MCF 10A (cell line): ENCODE measurements at regions not wholly inside any gene's neighbourhood (a gene's known extent, or its start where the extent isn't known, plus 50 kb on each side); places are given as distances from the start of the nearest gene placed in this dataset.

Source experiments
- BruUV-seq: library from RNA; stranded (reverse); fragments of 400-500 nt; replicated peaks from 2 replicates; lab custom pipeline; 2021; lab: Mats Ljungman, UMichigan
- CTCF ChIA-PET: fragments of 300-600 bp; sonication (Branson Sonifier 250); formaldehyde crosslinking; extraction: SDS; loops from one replicate; lab custom pipeline; 2021; ENCODE audit warnings: antibody characterized with exemption, inconsistent platforms; lab: Yijun Ruan, JAX
- POLR2A ChIA-PET: fragments of 300-600, 350-650 bp; sonication (Branson Sonifier 250); formaldehyde crosslinking; extraction: SDS; loops from one replicate; lab custom pipeline; 2020; ENCODE audit warnings: antibody characterized with exemption, inconsistent platforms; lab: Yijun Ruan, JAX
- DNase-seq: peaks from one replicate; pipeline ENCODE4 v3.0.0-alpha.2; 2018; ENCODE audit not compliant: unreplicated experiment
- H3K27ac Mint-ChIP-seq: one replicate; pipeline ENCODE4 v1.8.0; 2022; ENCODE audit warnings: mild to moderate bottlenecking, low read depth, mixed read lengths; ENCODE audit not compliant: unreplicated experiment
- H3K27me3 Mint-ChIP-seq: one replicate; pipeline ENCODE4 v1.8.0; 2022; ENCODE audit warnings: mixed read lengths; ENCODE audit not compliant: insufficient read depth, unreplicated experiment
- H3K36me3 Mint-ChIP-seq: one replicate; pipeline ENCODE4 v1.8.0; 2022; ENCODE audit warnings: mild to moderate bottlenecking, moderate library complexity, mixed read lengths; ENCODE audit not compliant: insufficient read depth, unreplicated experiment
- H3K4me1 Mint-ChIP-seq: one replicate; pipeline ENCODE4 v1.8.0; 2022; ENCODE audit warnings: mixed read lengths; ENCODE audit not compliant: insufficient read depth, unreplicated experiment
- H3K4me3 Mint-ChIP-seq: one replicate; pipeline ENCODE4 v1.8.0; 2022; ENCODE audit warnings: mild to moderate bottlenecking, moderate library complexity, mixed read lengths; ENCODE audit not compliant: unreplicated experiment
- H3K9me3 Mint-ChIP-seq: one replicate; pipeline ENCODE4 v1.8.0; 2022; ENCODE audit warnings: mixed read lengths; ENCODE audit not compliant: unreplicated experiment
- intact Hi-C: fragments of 100-400 bp; cut with micrococcal nuclease; formaldehyde crosslinking; loops from 2 replicates; pipeline ENCODE4 v1.14.1; 2022
- TF ChIP-seq, protein P1 (sequence below): fragments of 200-600 bp; IDR thresholded peaks from one replicate; pipeline ENCODE4 v1.8.0; 2022; ENCODE audit warnings: antibody characterized with exemption, mild to moderate bottlenecking; ENCODE audit not compliant: unreplicated experiment

- Mint-ChIP-seq H3K4me3 (no peak overlapping the region), H3K27me3 (no peaks in the 10 kb centered on the region), H3K4me1 (peaks cover 14% of the 10 kb centered on the region), H3K27ac (no peak overlapping the region), H3K36me3 (no peaks in the 10 kb centered on the region), H3K9me3 (no peaks in the 10 kb centered on the region)
- TF ChIP-seq, protein P1, sequence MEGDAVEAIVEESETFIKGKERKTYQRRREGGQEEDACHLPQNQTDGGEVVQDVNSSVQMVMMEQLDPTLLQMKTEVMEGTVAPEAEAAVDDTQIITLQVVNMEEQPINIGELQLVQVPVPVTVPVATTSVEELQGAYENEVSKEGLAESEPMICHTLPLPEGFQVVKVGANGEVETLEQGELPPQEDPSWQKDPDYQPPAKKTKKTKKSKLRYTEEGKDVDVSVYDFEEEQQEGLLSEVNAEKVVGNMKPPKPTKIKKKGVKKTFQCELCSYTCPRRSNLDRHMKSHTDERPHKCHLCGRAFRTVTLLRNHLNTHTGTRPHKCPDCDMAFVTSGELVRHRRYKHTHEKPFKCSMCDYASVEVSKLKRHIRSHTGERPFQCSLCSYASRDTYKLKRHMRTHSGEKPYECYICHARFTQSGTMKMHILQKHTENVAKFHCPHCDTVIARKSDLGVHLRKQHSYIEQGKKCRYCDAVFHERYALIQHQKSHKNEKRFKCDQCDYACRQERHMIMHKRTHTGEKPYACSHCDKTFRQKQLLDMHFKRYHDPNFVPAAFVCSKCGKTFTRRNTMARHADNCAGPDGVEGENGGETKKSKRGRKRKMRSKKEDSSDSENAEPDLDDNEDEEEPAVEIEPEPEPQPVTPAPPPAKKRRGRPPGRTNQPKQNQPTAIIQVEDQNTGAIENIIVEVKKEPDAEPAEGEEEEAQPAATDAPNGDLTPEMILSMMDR, result no peak
- POLR2A ChIA-PET, result interaction anchor here (0.5 to 2.0 kb wide), 2 partner anchors 8 to 216 kb away, joined by 3 to 7 read pairs; no protein-coding TSS in a partner anchor
- intact Hi-C loops, result no loop called here
- CTCF ChIA-PET, result interaction anchor here (1.0 to 4.7 kb wide), 5 partner anchors 9 to 305 kb away, joined by 4 to 18 read pairs (median 6); no protein-coding TSS in a partner anchor
- no peak for DNase-seq
- no TSS peak for BruUV-seq
Observed at GRCh38 chr5:36390640-36391039, 88.9 kb upstream of the RANBP3L start.

- Mint-ChIP-seq H3K36me3 (no peaks in the 10 kb centered on the region), H3K27me3 (no peaks in the 10 kb centered on the region), H3K4me3 (no peak overlapping the region), H3K4me1 (peaks cover 14% of the 10 kb centered on the region), H3K9me3 (no peaks in the 10 kb centered on the region), H3K27ac (peak overlapping the region; percentile 20)
- CTCF ChIA-PET, result interaction anchor here (1.1 to 4.7 kb wide), 2 partner anchors 87 to 127 kb away, joined by 5 to 18 read pairs; no protein-coding TSS in a partner anchor
- no peak for DNase-seq
- BruUV-seq, result no TSS peak
- intact Hi-C loops, result no loop called here
- POLR2A ChIA-PET, result interaction anchor here (0.6 to 2.0 kb wide), 2 partner anchors 10 to 155 kb away, joined by 3 to 7 read pairs; no protein-coding TSS in a partner anchor
- TF ChIP-seq, protein P1, result no peak
Observed at GRCh38 chr5:36392186-36392585, 90.5 kb upstream of the RANBP3L start.

DNA sequence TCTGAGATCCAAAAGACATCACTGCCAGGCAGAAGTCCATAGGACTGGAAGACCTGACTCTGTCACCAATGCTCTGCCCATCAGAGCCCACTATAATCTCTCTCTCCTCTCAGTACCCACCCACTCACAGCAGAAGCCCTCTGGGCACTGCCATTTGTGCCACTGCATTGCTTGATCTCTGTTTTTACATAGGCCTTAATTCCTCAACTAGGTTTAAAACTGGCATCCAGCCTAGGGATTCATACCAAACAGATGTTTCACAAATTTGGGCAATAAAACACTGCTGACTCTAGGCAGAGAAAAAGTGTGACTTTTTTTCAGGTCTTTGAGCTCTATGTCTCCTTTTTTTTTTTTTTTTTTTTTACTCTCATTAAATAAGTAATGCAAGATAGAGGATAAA, 91.1 kb upstream of the RANBP3L start:
- Mint-ChIP-seq H3K27ac (peak overlapping the region; percentile 20), H3K9me3 (no peaks in the 10 kb centered on the region), H3K36me3 (no peaks in the 10 kb centered on the region), H3K4me1 (peaks cover 14% of the 10 kb centered on the region), H3K27me3 (no peaks in the 10 kb centered on the region), H3K4me3 (no peak overlapping the region)
- DNase-seq, result peak; percentile 64
- ChIA-PET CTCF (interaction anchor here (0.6 to 4.7 kb wide), 5 partner anchors 17 to 127 kb away, joined by 3 to 18 read pairs (median 4); no protein-coding TSS in a partner anchor), POLR2A (interaction anchor here (0.6 to 0.7 kb wide), 4 partner anchors 40 to 530 kb away, joined by 3 read pairs; no protein-coding TSS in a partner anchor)
- no TSS peak for BruUV-seq
- TF ChIP-seq, protein P1, result no peak
- intact Hi-C loops, result no loop called here

- intact Hi-C loops, result no loop called here
- Mint-ChIP-seq H3K4me1 (peaks cover 14% of the 10 kb centered on the region), H3K27ac (no peak overlapping the region), H3K27me3 (no peaks in the 10 kb centered on the region), H3K36me3 (no peaks in the 10 kb centered on the region), H3K9me3 (no peaks in the 10 kb centered on the region), H3K4me3 (no peak overlapping the region)
- ChIA-PET CTCF (interaction anchor here (0.6 to 4.7 kb wide), 9 partner anchors 23 to 334 kb away, joined by 3 to 18 read pairs (median 4); no protein-coding TSS in a partner anchor), POLR2A (interaction anchor here (0.7 kb wide), 1 partner anchor 41 kb away, joined by 3 read pairs; no protein-coding TSS in a partner anchor)
- TF ChIP-seq, protein P1, result no peak
- no TSS peak for BruUV-seq
- no peak for DNase-seq
Observed at GRCh38 chr5:36393656-36394428, 92.1 kb upstream of the RANBP3L start.
